ENCODE measurements at regions not wholly inside any gene's neighbourhood (a gene's known extent, or its start where the extent isn't known, plus 50 kb on each side); places are given as distances from the start of the nearest gene placed in this dataset.

GRCh38 chr5:77942578-77943239 lies 166.6 kb upstream of the TBCA start:
- no peak for TF ChIP-seq CTCF (IDR thresholded peaks at IDR 0.05; ENCODE audit: low read depth, low read length)
- no peaks in the 10 kb centered on the region for H3K27me3 ChIP-seq (ENCODE audit: insufficient read depth, low read depth, severe bottlenecking)
- H3K9me3 ChIP-seq (ENCODE audit: severe bottlenecking), result no peaks in the 10 kb centered on the region
- DNase-seq, result no peak
- H3K4me3 ChIP-seq (ENCODE audit: low read depth, low read length), result no peak overlapping the region
- H3K36me3 ChIP-seq, result no peaks in the 10 kb centered on the region
- H3K27ac ChIP-seq, result no peak overlapping the region

- Histone ChIP-seq H3K4me3 (ENCODE audit: low read depth, low read length) (no peak overlapping the region), H3K36me3 (no peaks in the 10 kb centered on the region), H3K27ac (no peak overlapping the region)
These were observed 161.1 kb upstream of the TBCA start for GRCh38 chr5:77937015-77937908.

GRCh38 chr5:77936365-77936693 lies 160.2 kb upstream of the TBCA start:
- TF ChIP-seq CTCF (IDR thresholded peaks at IDR 0.05; ENCODE audit: low read depth, low read length), result no peak
- H3K27me3 ChIP-seq (ENCODE audit: insufficient read depth, low read depth, severe bottlenecking), result no peaks in the 10 kb centered on the region
- DNase-seq, result no peak
- no peaks in the 10 kb centered on the region for H3K36me3 ChIP-seq
- H3K27ac ChIP-seq, result no peak overlapping the region
- no peak overlapping the region for H3K4me3 ChIP-seq (ENCODE audit: low read depth, low read length)
- H3K9me3 ChIP-seq (ENCODE audit: severe bottlenecking), result no peaks in the 10 kb centered on the region

More at GRCh38 chr5:77937015-77937908, 161.1 kb upstream of the TBCA start:
- no peaks in the 10 kb centered on the region for H3K27me3 ChIP-seq (ENCODE audit: insufficient read depth, low read depth, severe bottlenecking)
- no peak for TF ChIP-seq CTCF (IDR thresholded peaks at IDR 0.05; ENCODE audit: low read depth, low read length)
- no peak for DNase-seq
- no peaks in the 10 kb centered on the region for H3K9me3 ChIP-seq (ENCODE audit: severe bottlenecking)

GRCh38 chr5:77935506-77936364 lies 159.6 kb upstream of the TBCA start:
- no peak for TF ChIP-seq CTCF (IDR thresholded peaks at IDR 0.05; ENCODE audit: low read depth, low read length)
- no peaks in the 10 kb centered on the region for H3K27me3 ChIP-seq (ENCODE audit: insufficient read depth, low read depth, severe bottlenecking)
- no peak for DNase-seq
- H3K4me3 ChIP-seq (ENCODE audit: low read depth, low read length), result no peak overlapping the region
- no peaks in the 10 kb centered on the region for H3K36me3 ChIP-seq
- H3K9me3 ChIP-seq (ENCODE audit: severe bottlenecking), result no peaks in the 10 kb centered on the region
- H3K27ac ChIP-seq, result no peak overlapping the region

GRCh38 chr5:77928776-77929300 lies 152.7 kb upstream of the TBCA start:
- Histone ChIP-seq H3K27ac (no peak overlapping the region), H3K36me3 (no peaks in the 10 kb centered on the region), H3K27me3 (ENCODE audit: insufficient read depth, low read depth, severe bottlenecking) (no peaks in the 10 kb centered on the region), H3K9me3 (ENCODE audit: severe bottlenecking) (peaks cover 2% of the 10 kb centered on the region), H3K4me3 (ENCODE audit: low read depth, low read length) (no peak overlapping the region)
- no peak for DNase-seq
- TF ChIP-seq CTCF (IDR thresholded peaks at IDR 0.05; ENCODE audit: low read depth, low read length), result no peak

Measured in WERI-Rb-1 (cell line).